ENCODE measurements at regions not wholly inside any gene's neighbourhood (a gene's known extent, or its start where the extent isn't known, plus 50 kb on each side); places are given as distances from the start of the nearest gene placed in this dataset.

DNA sequence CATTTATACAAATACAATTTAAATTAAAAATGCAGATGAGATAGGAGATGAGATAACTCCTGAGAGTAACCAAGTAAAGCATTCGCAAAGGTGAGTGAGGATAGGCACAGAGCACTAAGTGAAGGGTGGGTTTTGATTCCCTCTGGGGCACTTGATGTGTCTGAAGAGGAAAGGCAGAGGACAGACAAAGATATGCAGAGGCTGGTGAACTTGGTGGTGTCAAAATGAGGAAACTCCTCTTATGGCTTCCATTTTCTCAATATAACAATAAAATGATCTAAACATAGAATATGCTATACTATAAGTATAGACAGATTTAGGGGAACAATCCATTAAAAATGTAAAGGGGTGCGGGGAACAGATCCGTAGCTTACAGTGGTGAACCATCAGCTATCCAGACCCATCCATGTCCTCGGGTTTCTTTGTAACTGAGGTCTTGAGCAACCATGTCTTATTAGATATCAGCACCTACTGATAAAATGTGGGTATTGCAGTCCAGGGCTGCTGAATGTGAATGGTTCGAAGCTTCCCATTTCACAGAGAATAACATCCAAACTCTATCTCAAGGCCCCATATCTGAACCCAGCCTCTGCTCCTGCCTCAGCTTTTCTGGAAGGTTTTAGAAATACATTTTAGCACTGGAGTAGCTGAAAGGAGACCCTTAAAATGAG is 73.9 kb upstream of the SLC10A2 start:
- Histone ChIP-seq H3K4me1 (ENCODE audit: control insufficient read depth, low read depth, low read length) (no peaks in the 10 kb centered on the region), H3K9me3 (ENCODE audit: control insufficient read depth, low read depth, low read length) (no peaks in the 10 kb centered on the region), H3K9ac (ENCODE audit: low read length) (no peak overlapping the region), H3K4me3 (ENCODE audit: low read length) (no peak overlapping the region), H3K27me3 (ENCODE audit: control insufficient read depth, insufficient read depth, low read length) (no peaks in the 10 kb centered on the region), H3K36me3 (ENCODE audit: control insufficient read depth, low read depth, low read length) (no peaks in the 10 kb centered on the region), H3K27ac (ENCODE audit: low read length) (no peak overlapping the region)

- no peaks in the 10 kb centered on the region for H3K4me1 ChIP-seq (ENCODE audit: control insufficient read depth, low read depth, low read length)
Measured at GRCh38 chr13:103134271-103134670, 68.1 kb upstream of the SLC10A2 start.

DNA sequence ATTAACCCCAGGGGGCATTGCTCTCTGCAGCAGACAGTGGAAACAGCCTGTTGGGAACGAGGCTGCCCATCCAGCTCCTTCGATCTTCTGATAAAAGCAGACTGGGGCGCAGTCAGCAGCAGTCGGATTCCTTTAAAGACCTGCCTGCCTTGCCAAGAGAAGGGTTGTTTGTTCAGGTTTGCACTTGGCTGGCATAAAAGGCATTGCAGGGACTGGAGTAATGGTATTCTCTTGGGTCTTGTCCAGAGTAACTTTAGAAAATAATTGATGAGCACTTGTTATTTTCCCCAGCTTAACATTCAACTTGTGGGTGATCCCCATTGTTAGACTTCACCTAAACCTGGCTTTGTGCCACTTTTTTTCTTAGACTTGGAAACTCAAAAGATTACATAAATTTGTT is 67.3 kb upstream of the SLC10A2 start:
- no peak overlapping the region for H3K9ac ChIP-seq (ENCODE audit: low read length)
- no peak overlapping the region for H3K27ac ChIP-seq (ENCODE audit: low read length)
- H3K4me1 ChIP-seq (ENCODE audit: control insufficient read depth, low read depth, low read length): no peaks in the 10 kb centered on the region
- no peaks in the 10 kb centered on the region for H3K27me3 ChIP-seq (ENCODE audit: control insufficient read depth, insufficient read depth, low read length)
- H3K36me3 ChIP-seq (ENCODE audit: control insufficient read depth, low read depth, low read length): no peaks in the 10 kb centered on the region
- no peak overlapping the region for H3K4me3 ChIP-seq (ENCODE audit: low read length)
- no peaks in the 10 kb centered on the region for H3K9me3 ChIP-seq (ENCODE audit: control insufficient read depth, low read depth, low read length)

More at GRCh38 chr13:103134271-103134670, 68.1 kb upstream of the SLC10A2 start:
- Histone ChIP-seq H3K9me3 (ENCODE audit: control insufficient read depth, low read depth, low read length) (no peaks in the 10 kb centered on the region), H3K27me3 (ENCODE audit: control insufficient read depth, insufficient read depth, low read length) (no peaks in the 10 kb centered on the region), H3K9ac (ENCODE audit: low read length) (no peak overlapping the region), H3K27ac (ENCODE audit: low read length) (no peak overlapping the region), H3K4me3 (ENCODE audit: low read length) (no peak overlapping the region), H3K36me3 (ENCODE audit: control insufficient read depth, low read depth, low read length) (no peaks in the 10 kb centered on the region)

- H3K4me3 ChIP-seq (ENCODE audit: low read length): no peak overlapping the region
- no peaks in the 10 kb centered on the region for H3K27me3 ChIP-seq (ENCODE audit: control insufficient read depth, insufficient read depth, low read length)
- no peaks in the 10 kb centered on the region for H3K9me3 ChIP-seq (ENCODE audit: control insufficient read depth, low read depth, low read length)
- H3K4me1 ChIP-seq (ENCODE audit: control insufficient read depth, low read depth, low read length): no peaks in the 10 kb centered on the region
- H3K36me3 ChIP-seq (ENCODE audit: control insufficient read depth, low read depth, low read length): no peaks in the 10 kb centered on the region
- H3K9ac ChIP-seq (ENCODE audit: low read length): no peak overlapping the region
- no peak overlapping the region for H3K27ac ChIP-seq (ENCODE audit: low read length)
Measured at GRCh38 chr13:103130681-103131210, 64.5 kb upstream of the SLC10A2 start.

GRCh38 chr13:103130146-103130545 is 63.9 kb upstream of the SLC10A2 start:
- no peak overlapping the region for H3K27ac ChIP-seq (ENCODE audit: low read length)
- H3K4me1 ChIP-seq (ENCODE audit: control insufficient read depth, low read depth, low read length): no peaks in the 10 kb centered on the region
- no peaks in the 10 kb centered on the region for H3K36me3 ChIP-seq (ENCODE audit: control insufficient read depth, low read depth, low read length)
- H3K9me3 ChIP-seq (ENCODE audit: control insufficient read depth, low read depth, low read length): no peaks in the 10 kb centered on the region
- no peaks in the 10 kb centered on the region for H3K27me3 ChIP-seq (ENCODE audit: control insufficient read depth, insufficient read depth, low read length)
- no peak overlapping the region for H3K9ac ChIP-seq (ENCODE audit: low read length)
- no peak overlapping the region for H3K4me3 ChIP-seq (ENCODE audit: low read length)
